GM23248 (cell line): ENCODE measurements at regions not wholly inside any gene's neighbourhood (a gene's known extent, or its start where the extent isn't known, plus 50 kb on each side); places are given as distances from the start of the nearest gene placed in this dataset.

Experiments used
- EZH2 ChIP-seq: fragments of 200-600 bp; sonication (generic); IDR thresholded peaks from 2 replicates; pipeline ENCODE4 v1.6.1; 2018; ENCODE audit warnings: antibody characterized with exemption, mild to moderate bottlenecking; ENCODE audit not compliant: insufficient read depth, poor library complexity, severe bottlenecking
- EZH2phosphoT487 ChIP-seq: fragments of 200-600 bp; sonication (generic); IDR thresholded peaks from 2 replicates; pipeline ENCODE4 v1.6.1; 2018; ENCODE audit warnings: antibody characterized with exemption, moderate library complexity, mild to moderate bottlenecking, low read depth; ENCODE audit not compliant: insufficient read depth

DNA sequence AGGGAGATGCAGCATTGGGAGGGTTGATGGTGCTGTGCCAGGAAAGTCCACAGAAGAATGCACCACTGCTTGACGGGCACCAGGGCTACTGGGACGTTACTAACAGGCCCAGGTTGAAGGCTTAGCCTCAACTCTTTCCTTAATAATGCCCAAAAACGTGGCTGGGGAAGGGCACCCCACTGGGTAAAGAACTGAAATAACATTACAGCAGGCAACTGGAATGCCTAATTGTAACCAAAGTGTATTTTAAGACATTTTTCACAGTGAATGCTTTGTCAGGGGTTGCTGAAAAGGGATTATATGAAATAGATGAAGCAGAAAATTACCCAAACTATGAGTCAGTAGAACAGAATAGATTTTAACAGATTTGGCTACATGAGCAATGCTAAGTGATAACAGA is 191.3 kb downstream of the CMPK2 start:
- TF ChIP-seq EZH2phosphoT487 (no peak), EZH2 (no peak)
